ENCODE measurements at regions not wholly inside any gene's neighbourhood (a gene's known extent, or its start where the extent isn't known, plus 50 kb on each side); places are given as distances from the start of the nearest gene placed in this dataset.

DNA sequence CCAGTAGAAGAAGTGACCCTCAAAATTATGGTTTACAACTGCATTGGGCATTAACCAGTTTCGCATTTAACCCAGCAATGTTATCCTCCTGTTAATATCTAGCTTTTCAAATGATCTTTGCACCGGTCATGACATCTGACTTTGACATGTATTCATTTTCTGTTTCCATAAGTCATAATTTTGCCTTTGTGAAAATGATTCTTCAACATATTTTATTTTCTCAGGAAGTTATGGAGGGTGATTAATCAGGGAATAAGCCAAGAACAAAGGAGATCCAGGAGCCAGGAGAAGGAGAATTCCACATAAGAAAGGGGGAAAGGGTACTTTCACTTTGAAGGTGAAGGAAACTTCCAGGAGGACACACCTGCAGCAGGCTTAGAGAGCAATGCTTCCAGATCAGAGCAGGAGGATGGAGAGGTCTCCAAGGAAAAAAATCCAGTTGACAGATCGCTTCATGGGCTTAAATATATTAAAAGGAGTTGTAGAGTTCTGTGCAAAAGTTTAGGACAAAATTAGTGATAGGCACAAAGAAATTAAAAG is 92.1 kb upstream of the FAM3C start:
- no peak for DNase-seq

DNA sequence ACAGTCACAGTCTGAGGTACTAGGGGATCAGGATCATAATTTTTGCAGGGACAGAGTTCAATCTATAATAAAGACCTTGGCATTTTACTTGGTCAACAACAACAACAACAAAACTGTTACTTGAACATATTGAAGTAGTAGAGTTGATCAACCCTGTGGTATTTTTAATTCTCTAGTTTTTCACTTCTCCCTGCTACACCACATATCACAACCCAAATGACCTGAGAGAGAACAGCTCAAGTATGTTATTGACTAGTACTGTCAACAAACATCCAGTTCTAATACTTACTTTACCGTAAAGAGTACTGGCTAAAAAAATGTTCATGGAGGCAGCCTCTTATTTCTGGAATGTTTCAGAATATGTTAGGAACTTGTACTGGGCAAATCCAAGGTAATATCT is 90.5 kb upstream of the FAM3C start:
- DNase-seq, result no peak

DNA sequence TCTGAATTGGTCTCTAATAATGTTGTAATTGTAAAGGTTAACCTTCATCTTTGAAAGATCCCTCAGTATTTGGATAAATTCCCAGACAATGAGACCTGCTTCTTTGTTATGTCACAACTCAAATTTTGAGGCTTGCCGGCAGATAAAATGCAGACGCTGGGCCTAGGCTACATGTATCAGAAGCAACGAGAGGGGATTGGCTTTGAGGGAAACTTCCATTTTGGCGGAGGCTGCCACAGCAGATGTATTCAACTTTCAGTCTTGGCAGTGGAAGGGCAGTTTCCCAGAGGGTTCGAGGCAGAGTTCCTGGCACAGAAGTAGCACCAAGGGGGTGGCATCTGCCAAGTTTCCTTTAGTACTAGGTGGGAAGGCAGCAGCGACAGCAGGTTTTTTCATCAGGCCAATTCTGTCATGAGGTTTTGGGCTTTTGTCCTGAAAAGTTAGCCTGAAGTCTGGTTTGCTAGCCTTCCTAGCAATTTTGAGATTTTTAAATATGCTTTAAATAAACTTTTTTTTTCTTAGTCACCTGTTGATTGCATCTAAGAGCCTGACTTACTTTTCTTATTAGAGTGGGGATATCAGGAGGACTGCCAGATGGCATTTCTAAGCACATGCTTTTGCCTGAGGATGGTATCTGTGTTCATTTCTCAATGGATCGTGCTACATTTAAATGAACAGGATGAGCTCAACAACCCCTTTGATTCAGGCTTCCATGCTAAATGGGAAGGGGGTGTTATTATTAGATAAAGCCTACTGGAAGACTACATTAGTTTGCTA is 89.5 kb upstream of the FAM3C start:
- no peak for DNase-seq

DNA sequence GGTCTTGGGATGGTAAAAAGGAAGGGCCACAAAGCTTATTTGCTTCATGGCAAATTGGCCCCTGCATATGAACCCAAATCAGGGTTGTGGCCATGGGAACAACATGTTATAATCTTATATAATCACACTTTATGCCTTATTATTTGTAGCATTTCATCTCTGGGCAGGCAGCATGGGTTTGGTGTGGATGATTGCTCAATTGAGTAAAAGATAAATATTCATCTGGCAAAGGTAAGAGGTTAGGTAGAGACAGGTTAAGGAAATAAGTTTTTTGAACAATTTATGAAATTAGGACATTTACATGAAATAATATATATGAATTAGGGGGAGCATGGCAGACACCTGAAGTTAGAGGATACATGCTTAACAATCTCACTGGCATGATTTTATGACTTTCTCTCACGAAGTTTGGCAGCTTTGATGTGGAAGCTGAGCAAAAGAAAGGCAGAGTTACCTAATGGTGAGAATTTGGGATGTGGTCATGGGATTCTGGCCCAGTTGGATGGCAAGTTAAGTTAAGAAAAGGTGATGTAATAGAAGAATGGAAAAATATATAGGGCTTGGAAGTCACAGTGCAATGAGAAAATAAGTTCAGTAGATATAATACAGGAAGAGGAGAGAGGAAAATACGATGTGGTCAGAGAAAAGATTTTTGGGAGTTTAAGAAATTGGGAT is 88.1 kb upstream of the FAM3C start:
- DNase-seq, result no peak

DNA sequence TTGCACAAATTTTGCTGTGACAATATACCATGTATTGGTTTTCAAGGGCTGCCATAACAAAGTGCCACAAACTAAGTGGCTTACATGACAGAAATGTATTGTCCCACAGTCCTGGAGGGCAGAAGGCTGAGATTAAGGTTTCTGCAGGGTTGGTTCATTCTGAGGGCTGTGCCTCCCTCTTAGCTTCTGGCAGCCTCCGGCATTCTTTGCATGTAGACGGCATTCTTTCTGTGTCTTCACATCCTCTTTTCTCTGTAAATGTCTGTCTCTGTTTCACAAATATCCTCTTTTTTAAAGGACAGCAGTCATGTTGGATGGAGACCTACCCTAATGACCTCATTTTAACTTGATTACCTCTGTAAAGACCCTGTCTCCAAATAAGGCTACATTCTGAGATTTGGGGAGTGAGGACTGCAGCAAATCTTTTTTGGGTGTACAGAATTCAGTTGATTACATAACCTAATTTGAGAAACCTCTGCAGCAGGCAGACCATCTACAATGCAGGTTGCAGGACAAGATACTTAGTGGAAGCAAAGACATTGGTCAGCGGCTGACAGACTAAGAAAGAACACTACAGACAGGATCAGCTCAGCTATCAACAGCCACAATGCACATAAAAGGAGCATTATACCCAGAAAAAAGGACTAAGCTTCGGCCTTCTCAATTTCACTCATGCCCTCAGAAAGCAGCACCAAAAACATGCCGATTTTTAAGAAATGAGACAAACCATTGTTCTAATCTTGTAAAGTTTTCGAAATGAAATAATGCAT is 84.6 kb upstream of the FAM3C start:
- DNase-seq, result peak; percentile 37

DNA sequence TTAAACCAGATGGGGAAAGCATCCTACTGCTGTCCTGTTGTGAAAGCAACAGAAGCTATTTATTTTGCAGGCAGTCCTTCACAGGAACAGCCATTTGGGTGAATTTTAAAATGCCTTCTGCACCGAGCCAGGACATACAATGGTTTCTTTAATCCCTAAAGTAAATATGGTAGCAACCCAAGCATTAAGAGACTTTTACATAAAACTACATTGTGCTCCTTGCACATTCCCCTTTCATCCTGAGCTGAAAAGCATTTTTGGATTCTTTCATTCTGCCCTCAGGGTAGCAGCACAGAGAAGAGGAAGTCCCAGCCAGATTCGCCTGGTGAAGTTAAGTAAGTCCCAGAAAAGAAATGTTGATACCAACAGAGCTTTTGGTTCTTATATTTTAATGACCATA is 84.0 kb upstream of the FAM3C start:
- DNase-seq, result peak; percentile 29

DNA sequence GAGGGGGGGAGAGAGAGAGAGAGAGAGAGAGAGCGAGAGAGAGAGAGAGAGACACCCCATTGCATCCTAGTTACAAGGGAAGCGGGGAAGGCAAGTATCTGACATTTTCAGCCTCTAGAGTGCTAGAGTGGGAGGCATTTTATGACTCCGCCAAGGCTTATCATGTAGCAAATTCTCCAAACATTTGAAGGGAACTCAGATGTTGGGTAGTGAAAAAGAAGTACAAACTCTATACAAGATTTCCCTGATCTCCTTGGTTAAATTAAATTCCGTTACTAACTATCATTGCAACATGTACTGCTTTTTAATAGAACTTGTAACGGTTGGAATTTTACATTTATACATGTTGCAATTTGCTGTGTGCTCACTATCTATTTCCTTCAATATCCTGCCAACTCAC is 83.4 kb upstream of the FAM3C start:
- no peak for DNase-seq

DNA sequence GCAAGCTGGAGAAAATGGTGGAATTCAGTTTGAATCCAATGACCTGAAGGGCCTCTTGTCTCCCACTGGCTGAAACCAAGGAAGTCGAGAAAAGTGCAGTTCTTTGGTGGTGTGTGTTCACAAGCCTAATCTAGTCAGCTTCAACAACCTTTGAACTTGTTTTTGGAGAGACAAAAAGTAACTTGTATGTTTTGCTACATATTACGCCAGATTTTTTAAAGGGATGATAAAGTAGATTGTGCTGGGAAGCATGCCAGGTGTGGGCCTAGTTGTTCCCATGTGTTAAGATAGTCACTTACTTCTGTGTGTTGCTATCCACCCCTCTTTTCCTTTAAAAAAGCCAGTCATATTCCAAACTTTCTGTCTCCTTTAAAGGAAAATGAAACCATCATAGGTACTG is 79.7 kb upstream of the FAM3C start:
- no peak for DNase-seq

DNA sequence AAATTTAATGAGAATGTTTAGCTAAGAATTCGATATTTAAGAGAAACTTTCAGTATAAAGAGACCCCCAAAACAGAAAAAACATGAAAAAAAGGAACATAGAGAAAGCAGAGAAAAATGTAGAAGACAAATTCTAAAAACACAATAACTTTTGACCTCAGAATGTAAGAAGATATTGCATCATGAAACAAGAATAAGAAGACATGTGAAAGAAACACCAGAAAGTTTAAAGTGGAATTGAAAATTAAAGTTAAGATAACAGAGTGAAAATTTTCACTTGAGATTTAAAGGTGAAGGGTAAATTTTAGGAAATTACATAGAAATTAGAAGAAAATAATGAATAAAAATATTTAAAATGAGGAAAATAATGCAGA is 78.2 kb upstream of the FAM3C start:
- no peak for DNase-seq

DNA sequence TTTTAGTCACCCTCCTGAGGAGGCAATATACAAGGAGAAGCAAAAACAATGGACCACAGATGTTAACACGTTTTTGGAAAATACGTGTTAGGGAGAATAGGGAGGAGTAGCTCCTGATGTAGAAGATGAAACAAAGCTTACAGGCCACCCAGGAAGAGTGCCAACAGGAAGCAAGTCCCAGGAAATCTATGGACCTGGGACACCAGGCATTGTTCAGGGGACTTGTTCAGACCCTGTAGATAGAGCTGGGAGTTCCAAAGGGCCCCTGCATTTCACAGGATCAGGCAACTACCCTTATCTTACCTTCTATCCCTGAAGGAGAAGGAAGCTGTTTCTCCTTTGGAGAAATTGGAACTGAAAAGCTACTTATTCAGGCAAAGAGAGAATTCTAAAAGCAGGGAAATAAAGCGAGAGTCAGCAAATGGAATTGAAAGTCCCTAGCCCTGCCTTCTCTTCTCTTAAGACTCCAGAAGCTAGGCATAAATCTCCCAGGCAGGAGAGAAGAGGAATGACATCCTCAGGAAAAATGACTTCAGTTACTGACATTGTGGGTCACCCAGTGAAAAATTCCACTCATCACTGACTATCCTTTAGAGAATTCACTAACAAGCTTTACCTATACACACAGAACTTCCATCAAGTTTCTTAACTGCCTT is 77.7 kb upstream of the FAM3C start:
- no peak for DNase-seq

DNA sequence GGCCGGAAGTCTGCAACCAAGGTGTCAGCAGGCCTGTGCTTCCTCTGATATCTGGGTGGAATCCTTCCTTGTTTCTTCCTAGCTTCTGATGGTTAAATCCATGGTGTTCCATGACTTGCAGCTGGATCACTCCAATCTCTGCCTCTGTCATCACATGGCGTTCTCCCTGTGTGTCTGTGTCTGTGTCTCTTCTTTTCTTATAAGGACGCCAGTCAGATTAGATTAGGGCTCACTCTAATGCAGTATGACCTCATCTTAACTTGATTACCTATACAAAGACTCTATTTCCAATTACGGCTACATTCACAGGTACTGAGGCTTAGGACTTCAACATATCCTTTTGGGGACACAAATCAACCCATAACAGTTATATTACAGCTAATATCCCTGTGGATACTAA is 70.3 kb upstream of the FAM3C start:
- no peak for DNase-seq

DNA sequence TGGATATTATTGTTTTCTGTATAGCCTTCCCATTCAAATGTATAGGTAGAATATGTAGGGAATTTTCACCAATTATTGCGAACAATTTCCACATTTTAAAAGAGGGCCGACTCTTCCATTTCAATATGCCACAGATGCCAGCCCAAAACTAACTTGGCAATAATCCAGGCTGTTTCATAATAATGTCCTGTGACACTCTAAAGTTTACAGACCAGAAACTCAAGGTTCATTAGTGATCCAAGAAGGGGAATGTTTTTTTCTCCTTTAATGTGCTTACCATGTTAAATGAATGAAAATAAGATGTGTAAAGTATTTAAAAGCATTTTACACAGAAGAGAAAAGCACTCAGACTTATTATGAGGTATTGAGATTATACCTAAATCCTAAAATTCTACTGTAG is 63.0 kb upstream of the FAM3C start:
- DNase-seq, result no peak

DNA sequence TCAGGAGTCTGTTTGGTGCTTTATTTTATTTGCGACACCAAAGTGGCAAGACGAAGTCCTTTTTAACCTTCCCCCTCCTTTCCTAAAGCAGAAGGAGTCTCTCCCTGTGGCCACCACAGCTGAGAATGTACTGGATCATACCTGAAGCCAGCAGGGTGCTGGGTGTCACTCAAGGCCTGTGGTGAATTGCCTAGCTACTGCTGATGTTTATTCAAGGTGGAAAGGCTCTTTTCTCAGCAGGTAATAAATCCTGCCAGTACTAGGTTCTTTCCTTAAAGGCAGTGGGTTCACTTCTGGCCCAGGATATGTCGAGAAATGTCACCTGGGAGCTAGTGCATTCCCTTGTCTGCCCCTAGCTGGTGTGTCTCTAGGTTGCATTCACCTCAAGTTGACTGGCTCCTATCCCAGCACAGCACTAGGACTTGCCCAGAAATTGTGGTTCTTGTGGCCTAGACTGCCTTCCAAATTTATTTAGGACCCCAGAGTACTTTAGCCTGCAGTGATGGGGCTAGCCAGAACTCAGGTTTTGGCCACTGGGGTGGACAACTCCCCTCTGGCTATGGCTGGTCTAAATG is 60.8 kb upstream of the FAM3C start:
- DNase-seq, result no peak

DNA sequence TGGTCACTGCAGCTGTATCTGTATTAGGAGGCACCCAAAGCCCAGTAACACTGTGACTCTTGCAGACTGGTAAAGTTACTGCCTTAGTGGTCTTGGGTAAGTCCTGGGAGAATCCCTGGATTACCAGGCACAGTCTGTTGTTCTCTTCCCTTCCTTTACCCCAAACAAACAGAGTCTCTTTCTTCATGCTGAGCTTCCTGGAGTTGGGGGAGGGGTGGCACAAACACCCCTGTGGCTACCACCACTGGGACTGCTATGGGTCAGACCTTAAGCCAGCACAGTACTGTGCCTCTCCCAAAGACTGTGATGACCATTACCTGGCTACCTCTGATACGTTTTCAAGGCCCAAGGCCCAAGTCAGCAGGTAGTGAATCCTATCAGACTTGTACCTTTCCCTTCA is 59.9 kb upstream of the FAM3C start:
- no peak for DNase-seq

DNA sequence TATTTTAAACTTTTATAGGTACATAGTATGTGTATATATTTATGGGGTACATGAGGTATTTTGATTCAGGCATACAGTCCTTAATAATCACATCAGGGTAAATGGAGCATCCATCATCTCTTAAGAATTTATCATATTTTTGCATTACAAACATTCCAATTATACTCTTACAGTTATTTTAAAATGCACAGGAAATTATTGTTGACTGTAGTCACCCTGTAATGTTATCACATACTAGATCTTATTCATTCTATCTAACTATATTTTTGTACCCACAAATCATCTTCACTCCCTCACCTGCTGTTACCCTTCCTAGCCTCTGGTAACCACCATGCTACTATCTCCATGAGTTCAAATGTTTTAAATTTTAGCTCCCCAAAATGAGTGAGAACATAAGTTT is 56.3 kb upstream of the FAM3C start:
- DNase-seq, result no peak

DNA sequence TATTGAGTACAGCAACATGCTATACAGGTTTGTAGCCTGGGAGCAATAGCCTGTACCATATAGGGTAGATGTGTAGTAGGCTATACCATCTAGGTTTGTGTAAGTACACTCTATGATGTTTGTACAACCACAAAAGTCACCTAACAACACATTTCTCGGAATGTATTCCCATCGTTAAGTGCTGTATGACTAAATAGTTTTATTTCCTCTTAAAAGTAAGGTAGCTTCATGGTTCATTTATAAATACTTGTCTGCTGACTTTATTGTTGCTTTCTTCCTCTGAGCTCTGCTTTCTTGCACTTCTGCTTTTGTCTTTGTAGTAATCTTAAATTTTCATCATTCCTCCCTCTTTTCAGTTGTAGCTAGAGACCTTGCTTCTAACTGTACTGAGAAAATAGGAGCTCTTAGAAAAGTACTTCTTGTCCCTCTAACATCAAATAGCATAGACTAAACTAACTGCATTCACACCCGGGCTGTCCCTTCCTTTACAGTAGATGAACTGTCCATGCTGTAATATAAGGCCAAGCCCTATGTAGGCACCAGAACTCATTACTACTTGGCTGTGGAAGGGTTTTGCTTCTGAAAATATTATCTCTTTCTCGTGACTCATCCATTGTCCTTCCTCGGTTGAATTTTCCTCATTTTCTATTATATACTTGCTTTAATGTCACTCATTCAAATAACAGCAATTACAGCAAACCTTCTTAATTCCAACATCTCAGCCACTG is 55.4 kb upstream of the FAM3C start:
- DNase-seq, result peak; percentile 37

DNA sequence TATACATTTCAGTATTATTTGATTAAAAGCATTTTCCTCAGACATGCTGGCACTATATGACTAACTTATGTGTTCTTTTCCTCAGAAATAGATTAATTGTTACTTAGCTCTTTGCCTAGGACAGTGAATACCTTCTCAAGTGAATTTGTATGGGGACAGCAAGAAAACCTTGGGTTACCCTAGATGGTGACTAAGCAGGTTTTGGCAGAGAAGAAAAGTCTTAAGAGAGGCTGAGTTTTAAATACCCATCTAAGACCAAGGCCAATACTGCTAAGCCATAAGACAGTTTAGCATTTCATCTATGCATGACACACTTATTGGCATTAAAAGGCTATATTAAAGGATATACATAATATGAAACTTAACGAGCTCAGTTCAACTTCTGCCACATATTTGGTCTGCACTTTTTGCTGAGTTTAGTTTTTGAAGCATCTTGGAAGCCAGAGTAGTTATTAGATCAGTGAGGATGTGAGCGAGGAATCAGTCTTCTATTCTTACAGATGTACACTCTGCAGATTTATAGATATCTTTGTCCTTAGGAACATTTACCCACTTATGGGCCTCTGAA is 54.6 kb upstream of the FAM3C start:
- DNase-seq, result no peak

DNA sequence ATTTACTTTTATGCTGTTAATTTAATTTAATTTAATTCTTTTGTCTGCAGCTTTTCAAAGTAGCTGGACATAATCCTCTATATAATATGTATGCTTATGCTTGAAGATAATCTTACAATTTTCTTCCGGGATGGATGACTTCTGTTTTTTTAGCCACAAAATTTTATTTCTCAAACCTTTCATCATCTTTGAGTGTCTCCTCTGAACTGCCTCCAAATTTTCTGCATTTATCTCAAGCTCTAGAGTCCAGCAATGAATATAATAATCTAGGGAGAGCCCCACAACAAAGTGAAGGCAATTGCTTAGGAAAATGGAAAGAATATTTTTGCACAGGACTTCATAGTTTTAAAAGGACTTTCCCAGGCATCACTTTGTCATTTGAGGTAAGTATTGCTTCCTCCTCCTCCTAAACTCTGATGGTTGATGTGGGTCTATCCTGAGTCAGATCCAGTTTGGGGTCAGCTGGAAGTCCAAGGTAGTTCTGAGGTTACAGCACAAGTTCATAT is 53.7 kb upstream of the FAM3C start:
- no peak for DNase-seq

DNA sequence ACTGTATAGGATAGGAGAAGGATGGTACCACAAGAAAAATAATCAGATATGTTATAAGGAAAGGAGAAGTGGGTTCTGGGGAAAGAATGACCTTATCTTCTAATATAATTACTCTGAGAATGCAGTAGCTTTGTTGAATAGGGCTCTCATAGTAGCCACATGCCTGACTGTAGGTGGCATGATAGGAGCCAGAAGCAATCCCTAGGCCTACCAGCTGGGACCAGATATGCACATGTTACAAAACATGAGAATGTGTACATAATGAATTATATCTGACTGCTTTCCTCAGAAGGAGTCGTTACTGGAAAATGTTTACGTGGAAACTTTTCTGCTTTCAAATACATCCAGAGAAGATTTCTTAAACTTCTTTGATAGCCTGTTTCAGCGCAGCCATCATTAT is 53.2 kb upstream of the FAM3C start:
- DNase-seq, result no peak

DNA sequence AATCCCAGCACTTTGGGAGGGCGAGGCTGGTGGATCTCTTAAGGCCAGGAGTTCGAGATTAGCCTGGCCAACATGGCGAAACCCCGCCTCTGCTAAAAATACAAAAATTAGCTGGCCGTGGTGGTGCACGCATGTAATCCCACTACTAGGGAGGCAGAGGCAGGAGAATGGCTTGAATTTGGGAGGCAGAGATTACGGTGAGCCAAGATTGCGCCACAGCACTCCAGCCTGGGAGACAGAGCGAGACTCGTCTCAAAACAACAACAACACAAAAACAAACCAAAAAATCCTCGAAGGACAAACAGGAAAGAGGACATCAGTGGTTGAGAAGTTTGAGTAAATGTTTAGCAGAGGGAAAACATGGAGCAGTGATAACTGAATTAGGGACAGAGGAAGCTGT is 52.3 kb upstream of the FAM3C start:
- no peak for DNase-seq

DNA sequence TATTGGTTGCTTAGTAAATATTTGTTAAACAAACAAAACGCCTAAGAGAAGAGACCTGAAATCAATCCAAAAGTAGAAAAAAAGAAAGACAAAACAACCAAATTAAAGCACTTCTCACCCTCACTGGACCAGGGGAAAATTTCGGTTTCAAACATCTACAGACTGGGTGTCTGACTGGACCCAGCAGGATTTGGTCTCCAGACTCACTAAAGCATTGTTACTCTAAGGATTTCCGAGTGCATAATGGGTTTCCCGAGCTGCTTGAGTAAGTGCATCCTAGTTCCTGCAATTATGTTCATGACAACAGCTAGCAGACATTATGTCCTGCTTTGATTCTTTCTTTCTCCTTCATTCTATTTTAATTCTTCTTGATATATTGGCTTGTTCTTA is 51.8 kb upstream of the FAM3C start:
- no peak for DNase-seq

Measured in MV-4-11 (cell line).